GM20431 (cell line): ENCODE measurements at regions not wholly inside any gene's neighbourhood (a gene's known extent, or its start where the extent isn't known, plus 50 kb on each side); places are given as distances from the start of the nearest gene placed in this dataset.
"Not testable (repeated sequence)": the region's sequence is repeated elsewhere in the genome, so short reads cannot be mapped to it uniquely, and the experiment has no call there.

Source experiments
- in situ Hi-C: fragments of 300-500 bp; cut with MseI, MboI; formaldehyde crosslinking; loops from one replicate; pipeline ENCODE4 v1.15.0; 2020; ENCODE audit warnings: low sequenced_read_pairs; ENCODE audit not compliant: unreplicated experiment

GRCh38 chr2:88984079-88984478 is 292.6 kb downstream of the RPIA start:
- in situ Hi-C loops: not testable (repeated sequence)

GRCh38 chr2:88986721-88987330 is 295.4 kb downstream of the RPIA start:
- in situ Hi-C loops: not testable (repeated sequence)

- in situ Hi-C loops: not testable (repeated sequence)
Measured at GRCh38 chr2:88988617-88989016, 297.1 kb downstream of the RPIA start.

- in situ Hi-C loops: not testable (repeated sequence)
Measured at GRCh38 chr2:88992819-88993218, 301.3 kb downstream of the RPIA start.

GRCh38 chr2:88994856-88995255 is 303.4 kb downstream of the RPIA start:
- in situ Hi-C loops: not testable (repeated sequence)

GRCh38 chr2:88996588-88996987 is 305.1 kb downstream of the RPIA start:
- in situ Hi-C loops: not testable (repeated sequence)

- in situ Hi-C loops: no loop called here
Measured at GRCh38 chr2:88999365-88999764, 307.9 kb downstream of the RPIA start.

- in situ Hi-C loops: no loop called here
Measured at GRCh38 chr2:89000235-89000634, 308.8 kb downstream of the RPIA start.

- in situ Hi-C loops: not testable (repeated sequence)
Measured at GRCh38 chr2:89004238-89004637, 312.8 kb downstream of the RPIA start.

GRCh38 chr2:89020566-89020965 is 329.1 kb downstream of the RPIA start:
- in situ Hi-C loops: not testable (repeated sequence)

- in situ Hi-C loops: not testable (repeated sequence)
Measured at GRCh38 chr2:89026296-89026695, 334.8 kb downstream of the RPIA start.

GRCh38 chr2:89027115-89027514 is 335.6 kb downstream of the RPIA start:
- in situ Hi-C loops: not testable (repeated sequence)

- in situ Hi-C loops: not testable (repeated sequence)
Measured at GRCh38 chr2:89027536-89027935, 336.1 kb downstream of the RPIA start.

GRCh38 chr2:89029257-89029656 is 337.8 kb downstream of the RPIA start:
- in situ Hi-C loops: not testable (repeated sequence)

- in situ Hi-C loops: not testable (repeated sequence)
Measured at GRCh38 chr2:89048138-89049066, 356.9 kb downstream of the RPIA start.

- in situ Hi-C loops: not testable (repeated sequence)
Measured at GRCh38 chr2:89058616-89059015, 367.1 kb downstream of the RPIA start.

- in situ Hi-C loops: not testable (repeated sequence)
Measured at GRCh38 chr2:89061174-89061573, 369.7 kb downstream of the RPIA start.

- in situ Hi-C loops: not testable (repeated sequence)
Measured at GRCh38 chr2:89076771-89077170, 385.3 kb downstream of the RPIA start.

- in situ Hi-C loops: not testable (repeated sequence)
Measured at GRCh38 chr2:89092911-89093310, 401.4 kb downstream of the RPIA start.

GRCh38 chr2:89095060-89095459 is 403.6 kb downstream of the RPIA start:
- in situ Hi-C loops: not testable (repeated sequence)

- in situ Hi-C loops: not testable (repeated sequence)
Measured at GRCh38 chr2:89102587-89102986, 411.1 kb downstream of the RPIA start.
